ENCODE measurements at regions not wholly inside any gene's neighbourhood (a gene's known extent, or its start where the extent isn't known, plus 50 kb on each side); places are given as distances from the start of the nearest gene placed in this dataset.

- Histone ChIP-seq H3K4me3 (ENCODE audit: insufficient read depth in 1 of 2, low read depth in 1 of 2, low read length in 2 of 2) (no peak overlapping the region), H3K14ac (ENCODE audit: low read length in 2 of 2) (no peak overlapping the region), H3K9me3 (ENCODE audit: control insufficient read depth, low read length) (peaks cover 8% of the 10 kb centered on the region), H2BK15ac (ENCODE audit: low read depth, poor library complexity, severe bottlenecking) (no peak overlapping the region), H3K4ac (ENCODE audit: low read depth in 1 of 2, low read length in 2 of 2) (no peak overlapping the region), H3K79me1 (replicated peaks; ENCODE audit: low read length, poor library complexity, severe bottlenecking) (no peaks in the 10 kb centered on the region), H2BK5ac (ENCODE audit: low read depth, low read length, poor library complexity, severe bottlenecking) (no peak overlapping the region), H3K18ac (ENCODE audit: low read depth in 1 of 2, low read length in 2 of 2) (no peak overlapping the region), H3K9ac (ENCODE audit: low read length) (no peak overlapping the region), H3K27me3 (ENCODE audit: control insufficient read depth in 1 of 2, insufficient read depth in 1 of 2, low read length in 2 of 2) (peaks cover 0 to 65% of the 10 kb centered on the region in 2 experiments), H3K4me2 (ENCODE audit: low read length, poor library complexity, severe bottlenecking) (no peak overlapping the region), H2AFZ (ENCODE audit: low read depth, low read length) (no peak overlapping the region), H3K23ac (ENCODE audit: low read length in 2 of 2) (no peak overlapping the region), H4K91ac (ENCODE audit: low read length) (no peak overlapping the region), H3K27ac (ENCODE audit: low read length, poor library complexity, severe bottlenecking) (no peak overlapping the region), H4K8ac (ENCODE audit: low read length) (no peak overlapping the region), H2BK12ac (ENCODE audit: low read length in 2 of 2) (no peak overlapping the region), H3K4me1 (ENCODE audit: control insufficient read depth, insufficient read depth, low read depth, low read length) (no peaks in the 10 kb centered on the region), H3K36me3 (ENCODE audit: control insufficient read depth in 1 of 2, insufficient read depth in 2 of 2, low read depth in 1 of 2, low read length in 2 of 2) (no peaks in the 10 kb centered on the region), H2AK5ac (ENCODE audit: low read length, severe bottlenecking) (no peak overlapping the region), H2BK120ac (ENCODE audit: low read depth, low read length) (no peak overlapping the region)
- WGBS = 77% methylated on average over 4 of the region's 4 CpGs
- DNase-seq = no peak
These were observed 213.9 kb downstream of the TBX5 start for GRCh38 chr12:114192013-114192412.

GRCh38 chr12:114191581-114191980 lies 214.4 kb downstream of the TBX5 start:
- Histone ChIP-seq H2AFZ (ENCODE audit: low read depth, low read length) (no peak overlapping the region), H3K4ac (ENCODE audit: low read depth in 1 of 2, low read length in 2 of 2) (no peak overlapping the region), H3K4me2 (ENCODE audit: low read length, poor library complexity, severe bottlenecking) (no peak overlapping the region), H3K9ac (ENCODE audit: low read length) (no peak overlapping the region), H3K79me1 (replicated peaks; ENCODE audit: low read length, poor library complexity, severe bottlenecking) (no peaks in the 10 kb centered on the region), H2BK15ac (ENCODE audit: low read depth, poor library complexity, severe bottlenecking) (no peak overlapping the region), H3K36me3 (ENCODE audit: control insufficient read depth in 1 of 2, insufficient read depth in 2 of 2, low read depth in 1 of 2, low read length in 2 of 2) (no peaks in the 10 kb centered on the region), H2BK120ac (ENCODE audit: low read depth, low read length) (no peak overlapping the region), H3K23ac (ENCODE audit: low read length in 2 of 2) (no peak overlapping the region), H3K18ac (ENCODE audit: low read depth in 1 of 2, low read length in 2 of 2) (no peak overlapping the region), H3K4me3 (ENCODE audit: insufficient read depth in 1 of 2, low read depth in 1 of 2, low read length in 2 of 2) (no peak overlapping the region), H3K4me1 (ENCODE audit: control insufficient read depth, insufficient read depth, low read depth, low read length) (no peaks in the 10 kb centered on the region), H2BK5ac (ENCODE audit: low read depth, low read length, poor library complexity, severe bottlenecking) (no peak overlapping the region), H3K14ac (ENCODE audit: low read length in 2 of 2) (no peak overlapping the region), H3K27me3 (ENCODE audit: control insufficient read depth in 1 of 2, insufficient read depth in 1 of 2, low read length in 2 of 2) (peaks cover 0 to 64% of the 10 kb centered on the region in 2 experiments), H2BK12ac (ENCODE audit: low read length in 2 of 2) (no peak overlapping the region), H4K91ac (ENCODE audit: low read length) (no peak overlapping the region), H3K27ac (ENCODE audit: low read length, poor library complexity, severe bottlenecking) (no peak overlapping the region), H2AK5ac (ENCODE audit: low read length, severe bottlenecking) (no peak overlapping the region), H4K8ac (ENCODE audit: low read length) (no peak overlapping the region), H3K9me3 (ENCODE audit: control insufficient read depth, low read length) (peaks cover 8% of the 10 kb centered on the region)
- DNase-seq = no peak
- WGBS = 67% methylated on average over 3 of the region's 6 CpGs

GRCh38 chr12:114190971-114191370 lies 215.0 kb downstream of the TBX5 start:
- Histone ChIP-seq H3K27me3 (ENCODE audit: control insufficient read depth in 1 of 2, insufficient read depth in 1 of 2, low read length in 2 of 2) (peaks cover 0 to 65% of the 10 kb centered on the region in 2 experiments), H2BK120ac (ENCODE audit: low read depth, low read length) (no peak overlapping the region), H4K8ac (ENCODE audit: low read length) (no peak overlapping the region), H3K79me1 (replicated peaks; ENCODE audit: low read length, poor library complexity, severe bottlenecking) (no peaks in the 10 kb centered on the region), H3K4me2 (ENCODE audit: low read length, poor library complexity, severe bottlenecking) (no peak overlapping the region), H2BK5ac (ENCODE audit: low read depth, low read length, poor library complexity, severe bottlenecking) (no peak overlapping the region), H2BK12ac (ENCODE audit: low read length in 2 of 2) (no peak overlapping the region), H3K18ac (ENCODE audit: low read depth in 1 of 2, low read length in 2 of 2) (no peak overlapping the region), H3K4ac (ENCODE audit: low read depth in 1 of 2, low read length in 2 of 2) (no peak overlapping the region), H3K9me3 (ENCODE audit: control insufficient read depth, low read length) (peaks cover 8% of the 10 kb centered on the region), H3K36me3 (ENCODE audit: control insufficient read depth in 1 of 2, insufficient read depth in 2 of 2, low read depth in 1 of 2, low read length in 2 of 2) (no peaks in the 10 kb centered on the region), H2AK5ac (ENCODE audit: low read length, severe bottlenecking) (no peak overlapping the region), H3K4me1 (ENCODE audit: control insufficient read depth, insufficient read depth, low read depth, low read length) (no peaks in the 10 kb centered on the region), H3K14ac (ENCODE audit: low read length in 2 of 2) (no peak overlapping the region), H3K27ac (ENCODE audit: low read length, poor library complexity, severe bottlenecking) (no peak overlapping the region), H2AFZ (ENCODE audit: low read depth, low read length) (no peak overlapping the region), H3K4me3 (ENCODE audit: insufficient read depth in 1 of 2, low read depth in 1 of 2, low read length in 2 of 2) (no peak overlapping the region), H3K9ac (ENCODE audit: low read length) (no peak overlapping the region), H4K91ac (ENCODE audit: low read length) (no peak overlapping the region), H3K23ac (ENCODE audit: low read length in 2 of 2) (no peak overlapping the region), H2BK15ac (ENCODE audit: low read depth, poor library complexity, severe bottlenecking) (no peak overlapping the region)
- 62% methylated on average over 2 of the region's 2 CpGs for whole genome bisulfite sequencing
- DNase-seq = no peak

GRCh38 chr12:114189266-114189665 lies 216.7 kb downstream of the TBX5 start:
- H3K9me3 ChIP-seq (ENCODE audit: control insufficient read depth, low read length) = peaks cover 8% of the 10 kb centered on the region

More at GRCh38 chr12:114189266-114189665, 216.7 kb downstream of the TBX5 start:
- Histone ChIP-seq H2AK5ac (ENCODE audit: low read length, severe bottlenecking) (no peak overlapping the region), H2AFZ (ENCODE audit: low read depth, low read length) (no peak overlapping the region), H3K27ac (ENCODE audit: low read length, poor library complexity, severe bottlenecking) (no peak overlapping the region), H3K9ac (ENCODE audit: low read length) (no peak overlapping the region), H3K4me1 (ENCODE audit: control insufficient read depth, insufficient read depth, low read depth, low read length) (no peaks in the 10 kb centered on the region), H2BK15ac (ENCODE audit: low read depth, poor library complexity, severe bottlenecking) (no peak overlapping the region), H3K4ac (ENCODE audit: low read depth in 1 of 2, low read length in 2 of 2) (no peak overlapping the region), H3K14ac (ENCODE audit: low read length in 2 of 2) (no peak overlapping the region), H3K27me3 (ENCODE audit: control insufficient read depth in 1 of 2, insufficient read depth in 1 of 2, low read length in 2 of 2) (peaks cover 0 to 71% of the 10 kb centered on the region in 2 experiments), H3K4me2 (ENCODE audit: low read length, poor library complexity, severe bottlenecking) (no peak overlapping the region), H2BK5ac (ENCODE audit: low read depth, low read length, poor library complexity, severe bottlenecking) (no peak overlapping the region), H3K23ac (ENCODE audit: low read length in 2 of 2) (no peak overlapping the region), H2BK120ac (ENCODE audit: low read depth, low read length) (no peak overlapping the region), H2BK12ac (ENCODE audit: low read length in 2 of 2) (no peak overlapping the region), H3K79me1 (replicated peaks; ENCODE audit: low read length, poor library complexity, severe bottlenecking) (no peaks in the 10 kb centered on the region), H4K8ac (ENCODE audit: low read length) (no peak overlapping the region), H3K36me3 (ENCODE audit: control insufficient read depth in 1 of 2, insufficient read depth in 2 of 2, low read depth in 1 of 2, low read length in 2 of 2) (no peaks in the 10 kb centered on the region), H4K91ac (ENCODE audit: low read length) (no peak overlapping the region), H3K18ac (ENCODE audit: low read depth in 1 of 2, low read length in 2 of 2) (no peak overlapping the region), H3K4me3 (ENCODE audit: insufficient read depth in 1 of 2, low read depth in 1 of 2, low read length in 2 of 2) (no peak overlapping the region)
- 77% methylated on average over 4 of the region's 4 CpGs for WGBS
- no peak for DNase-seq

All from mesenchymal stem cell (in vitro differentiated cells and primary cell).